K562 (cell line): ENCODE measurements at regions not wholly inside any gene's neighbourhood (a gene's known extent, or its start where the extent isn't known, plus 50 kb on each side); places are given as distances from the start of the nearest gene placed in this dataset.

ENCODE experiments used
- FOSL1 ChIP-seq: fragments of 200-800 bp; sonication (Bioruptor generic); conservative IDR thresholded peaks from 2 replicates; pipeline ENCODE4 v1.6.1; 2016; ENCODE audit warnings: missing genetic modification characterization, missing compliant biosample characterization
- HMG20A ChIP-seq: fragments of 450-650 bp; formaldehyde crosslinking; conservative IDR thresholded peaks from 2 replicates; pipeline ENCODE4 v1.4.0; 2020; ENCODE audit warnings: mild to moderate bottlenecking, mixed read lengths
- MTA3 ChIP-seq: fragments of 450-650 bp; formaldehyde crosslinking; IDR thresholded peaks from 2 replicates; pipeline ENCODE4 v1.6.1; 2017; ENCODE audit warnings: mild to moderate bottlenecking, borderline replicate concordance
- RFX1 ChIP-seq: fragments of 450-650 bp; IDR thresholded peaks from 2 replicates; pipeline ENCODE4 v1.6.1; 2016; ENCODE audit warnings: mild to moderate bottlenecking, moderate library complexity
- TF ChIP-seq, protein P1 (sequence below): fragments of 450-650 bp; IDR thresholded peaks from 2 replicates; pipeline ENCODE4 v1.7.1; 2018; ENCODE audit warnings: mild to moderate bottlenecking, low read depth; ENCODE audit not compliant: partially characterized antibody
- TF ChIP-seq, protein P2 (sequence below): fragments of 250-450 bp; sonication (Bioruptor Pico); IDR thresholded peaks from 2 replicates; pipeline ENCODE4 v1.5.0; 2021; ENCODE audit warnings: mild to moderate bottlenecking, borderline replicate concordance

DNA sequence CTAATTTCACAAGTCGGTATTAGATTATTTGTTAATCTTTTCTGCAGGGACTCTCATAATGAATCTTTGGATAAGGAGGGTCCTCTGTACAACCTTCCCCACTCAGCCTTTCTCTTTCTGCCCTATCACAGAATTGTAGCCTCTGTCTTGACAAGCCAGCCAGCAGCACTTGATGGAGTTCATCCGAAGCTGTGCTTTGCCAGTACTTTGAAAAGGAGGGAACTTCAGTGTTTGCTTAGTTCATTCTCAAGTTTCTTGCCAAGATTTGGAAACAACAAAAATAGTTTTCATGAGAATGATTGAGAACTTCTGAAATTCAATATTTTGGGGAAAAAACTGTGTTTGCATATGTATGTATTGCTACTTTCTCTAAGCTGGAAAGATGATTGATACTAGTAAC, 69.3 kb upstream of the HMGB1 start:
- TF ChIP-seq FOSL1, result no peak
- TF ChIP-seq, protein P1, sequence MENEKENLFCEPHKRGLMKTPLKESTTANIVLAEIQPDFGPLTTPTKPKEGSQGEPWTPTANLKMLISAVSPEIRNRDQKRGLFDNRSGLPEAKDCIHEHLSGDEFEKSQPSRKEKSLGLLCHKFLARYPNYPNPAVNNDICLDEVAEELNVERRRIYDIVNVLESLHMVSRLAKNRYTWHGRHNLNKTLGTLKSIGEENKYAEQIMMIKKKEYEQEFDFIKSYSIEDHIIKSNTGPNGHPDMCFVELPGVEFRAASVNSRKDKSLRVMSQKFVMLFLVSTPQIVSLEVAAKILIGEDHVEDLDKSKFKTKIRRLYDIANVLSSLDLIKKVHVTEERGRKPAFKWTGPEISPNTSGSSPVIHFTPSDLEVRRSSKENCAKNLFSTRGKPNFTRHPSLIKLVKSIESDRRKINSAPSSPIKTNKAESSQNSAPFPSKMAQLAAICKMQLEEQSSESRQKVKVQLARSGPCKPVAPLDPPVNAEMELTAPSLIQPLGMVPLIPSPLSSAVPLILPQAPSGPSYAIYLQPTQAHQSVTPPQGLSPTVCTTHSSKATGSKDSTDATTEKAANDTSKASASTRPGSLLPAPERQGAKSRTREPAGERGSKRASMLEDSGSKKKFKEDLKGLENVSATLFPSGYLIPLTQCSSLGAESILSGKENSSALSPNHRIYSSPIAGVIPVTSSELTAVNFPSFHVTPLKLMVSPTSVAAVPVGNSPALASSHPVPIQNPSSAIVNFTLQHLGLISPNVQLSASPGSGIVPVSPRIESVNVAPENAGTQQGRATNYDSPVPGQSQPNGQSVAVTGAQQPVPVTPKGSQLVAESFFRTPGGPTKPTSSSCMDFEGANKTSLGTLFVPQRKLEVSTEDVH, result no peak
- TF ChIP-seq RFX1, result no peak
- no peak for TF ChIP-seq MTA3
- TF ChIP-seq HMG20A, result no peak
- TF ChIP-seq, protein P2, sequence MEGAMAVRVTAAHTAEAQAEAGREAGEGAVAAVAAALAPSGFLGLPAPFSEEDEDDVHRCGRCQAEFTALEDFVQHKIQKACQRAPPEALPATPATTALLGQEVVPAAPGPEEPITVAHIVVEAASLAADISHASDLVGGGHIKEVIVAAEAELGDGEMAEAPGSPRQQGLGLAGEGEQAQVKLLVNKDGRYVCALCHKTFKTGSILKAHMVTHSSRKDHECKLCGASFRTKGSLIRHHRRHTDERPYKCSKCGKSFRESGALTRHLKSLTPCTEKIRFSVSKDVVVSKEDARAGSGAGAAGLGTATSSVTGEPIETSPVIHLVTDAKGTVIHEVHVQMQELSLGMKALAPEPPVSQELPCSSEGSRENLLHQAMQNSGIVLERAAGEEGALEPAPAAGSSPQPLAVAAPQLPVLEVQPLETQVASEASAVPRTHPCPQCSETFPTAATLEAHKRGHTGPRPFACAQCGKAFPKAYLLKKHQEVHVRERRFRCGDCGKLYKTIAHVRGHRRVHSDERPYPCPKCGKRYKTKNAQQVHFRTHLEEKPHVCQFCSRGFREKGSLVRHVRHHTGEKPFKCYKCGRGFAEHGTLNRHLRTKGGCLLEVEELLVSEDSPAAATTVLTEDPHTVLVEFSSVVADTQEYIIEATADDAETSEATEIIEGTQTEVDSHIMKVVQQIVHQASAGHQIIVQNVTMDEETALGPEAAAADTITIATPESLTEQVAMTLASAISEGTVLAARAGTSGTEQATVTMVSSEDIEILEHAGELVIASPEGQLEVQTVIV (CRISPR knock-in tag), result no peak
